Hepatocyte (in vitro differentiated cells): ENCODE measurements at regions not wholly inside any gene's neighbourhood (a gene's known extent, or its start where the extent isn't known, plus 50 kb on each side); places are given as distances from the start of the nearest gene placed in this dataset.

Experiments
- CTCF ChIP-seq: fragments of 200-600 bp; sonication (generic); IDR thresholded peaks from 2 replicates; pipeline ENCODE4 v1.5.1; 2016; ENCODE audit warnings: antibody characterized with exemption, mild to moderate bottlenecking; ENCODE audit not compliant: poor library complexity
- EZH2 ChIP-seq: fragments of 200-600 bp; sonication (generic); IDR thresholded peaks from 2 replicates; pipeline ENCODE4 v1.6.1; 2016; ENCODE audit warnings: antibody characterized with exemption, mild to moderate bottlenecking, borderline replicate concordance

- TF ChIP-seq CTCF, result no peak
- no peak for TF ChIP-seq EZH2
These were observed 392.2 kb upstream of the NFE2L3 start for GRCh38 chr7:25759748-25760147.
